HG03095 (cell line): ENCODE measurements at regions not wholly inside any gene's neighbourhood (a gene's known extent, or its start where the extent isn't known, plus 50 kb on each side); places are given as distances from the start of the nearest gene placed in this dataset.
"Not testable (repeated sequence)": the region's sequence is repeated elsewhere in the genome, so short reads cannot be mapped to it uniquely, and the experiment has no call there.

ENCODE experiments used
- ATAC-seq: cut with Tn5 transposase; IDR thresholded peaks from one replicate; pipeline ENCODE4 v1.9.1; 2021; ENCODE audit warnings: moderate library complexity; ENCODE audit not compliant: unreplicated experiment

- no peak for ATAC-seq
Measured at GRCh38 chr3:36175916-36176461, 204.3 kb upstream of the STAC start.

DNA sequence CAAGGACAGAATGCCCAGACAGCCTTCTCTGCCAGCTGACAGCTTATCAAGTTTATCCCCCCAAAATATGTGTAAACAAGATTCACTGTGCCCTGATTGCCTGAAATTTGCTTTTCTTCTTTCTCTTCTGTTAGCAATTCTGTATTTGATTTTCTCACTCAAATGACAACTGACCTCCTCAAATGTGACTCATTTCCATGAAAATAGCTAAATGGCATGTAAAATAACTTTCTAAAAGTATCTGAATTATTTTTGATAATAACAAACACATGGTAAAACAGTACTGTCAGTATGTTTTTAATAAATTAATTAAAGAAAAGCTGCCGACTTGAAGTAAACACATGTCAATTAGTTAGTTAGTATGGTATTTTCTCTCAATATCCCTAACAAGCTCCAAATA, 202.3 kb upstream of the STAC start:
- ATAC-seq, result no peak

- no peak for ATAC-seq
Measured at GRCh38 chr3:36182024-36182423, 198.3 kb upstream of the STAC start.

GRCh38 chr3:36187197-36187596, 193.1 kb upstream of the STAC start:
- not testable (repeated sequence) for ATAC-seq

GRCh38 chr3:36192901-36193300, 187.4 kb upstream of the STAC start:
- no peak for ATAC-seq

- no peak for ATAC-seq
Measured at GRCh38 chr3:36193448-36193847, 186.9 kb upstream of the STAC start.

DNA sequence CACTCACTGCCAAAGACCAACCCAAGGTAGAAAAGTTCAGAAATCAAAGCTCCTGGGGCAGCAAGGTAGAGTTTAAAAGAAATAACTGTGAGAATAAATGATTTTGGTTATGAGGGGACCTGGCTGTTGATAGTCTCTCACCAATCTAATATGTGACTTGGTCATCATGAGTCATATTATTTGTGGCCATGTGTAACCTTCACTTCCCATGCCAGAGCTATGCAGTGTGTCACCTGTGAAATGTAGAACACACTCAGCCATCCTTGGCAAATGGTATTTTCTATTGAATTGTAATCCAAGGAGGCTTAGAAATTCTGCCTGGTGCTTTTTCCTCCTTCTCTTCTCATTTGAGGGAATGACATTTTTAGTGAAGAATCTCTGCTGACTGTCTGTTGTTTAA, 184.2 kb upstream of the STAC start:
- ATAC-seq, result no peak

DNA sequence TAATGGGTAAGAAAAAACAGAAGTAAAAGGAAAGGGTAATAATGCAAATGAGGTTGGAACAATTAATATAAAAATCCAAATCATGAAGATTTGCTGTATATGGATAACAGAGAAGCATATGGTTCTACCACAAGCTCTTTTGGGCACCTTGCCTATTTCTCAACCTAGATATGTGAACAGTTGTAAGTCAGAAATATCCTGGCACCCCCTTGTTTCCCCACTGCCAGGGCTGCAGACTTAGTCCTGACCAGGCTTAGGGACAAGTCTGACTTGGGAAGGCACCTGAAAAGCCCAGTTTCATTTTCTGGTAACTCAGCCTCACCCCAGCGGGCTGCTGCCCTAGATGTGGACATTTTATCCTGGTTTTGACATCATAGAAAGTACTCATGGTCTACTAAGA, 183.2 kb upstream of the STAC start:
- ATAC-seq, result no peak

DNA sequence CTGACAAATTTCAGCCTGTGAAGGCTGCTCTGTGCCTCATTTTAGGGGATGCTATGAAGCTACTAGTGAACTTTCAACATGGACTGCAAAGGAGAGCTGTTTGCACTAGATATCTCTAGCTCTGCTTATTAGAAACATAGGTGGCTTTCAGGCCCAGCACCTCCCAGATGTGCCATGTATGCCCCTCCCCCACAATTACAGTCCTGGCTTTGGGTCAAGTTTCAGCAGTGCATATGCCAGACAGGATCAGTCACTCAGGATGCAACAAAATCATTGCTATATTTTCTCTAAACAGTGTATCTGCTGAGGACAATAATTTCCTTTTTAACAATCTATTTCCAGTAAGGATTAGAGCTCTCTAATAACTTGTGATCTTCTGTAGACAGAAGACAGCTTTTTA, 178.8 kb upstream of the STAC start:
- no peak for ATAC-seq

DNA sequence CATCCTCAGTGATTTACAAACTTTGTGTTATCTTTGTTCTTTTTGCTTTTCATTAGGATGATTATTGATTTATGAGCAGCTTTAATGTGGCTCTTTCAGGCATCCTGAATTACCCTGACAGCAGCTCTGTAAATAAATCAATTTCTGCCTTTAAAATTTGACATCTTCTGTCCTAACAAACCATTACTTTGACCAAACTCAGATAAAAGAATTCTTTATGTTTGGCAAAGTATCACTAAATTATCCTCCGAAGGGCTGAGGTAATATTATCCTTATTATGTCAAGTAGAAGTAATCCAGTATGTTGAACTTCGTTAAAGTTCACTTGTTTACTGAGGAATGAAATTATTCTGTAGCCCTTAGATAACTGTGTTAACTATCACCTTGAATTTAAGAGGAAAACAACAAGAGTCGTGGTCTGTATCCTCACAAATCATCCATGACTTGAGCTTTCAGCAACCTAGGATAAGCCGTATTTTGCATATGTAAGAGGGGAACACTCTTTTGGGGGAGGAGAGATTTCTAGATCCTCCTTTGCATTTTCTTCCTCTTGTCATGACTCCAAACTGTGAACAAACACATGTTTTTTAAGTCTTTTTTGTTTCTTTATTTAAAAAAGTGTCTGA, 173.2 kb upstream of the STAC start:
- no peak for ATAC-seq

DNA sequence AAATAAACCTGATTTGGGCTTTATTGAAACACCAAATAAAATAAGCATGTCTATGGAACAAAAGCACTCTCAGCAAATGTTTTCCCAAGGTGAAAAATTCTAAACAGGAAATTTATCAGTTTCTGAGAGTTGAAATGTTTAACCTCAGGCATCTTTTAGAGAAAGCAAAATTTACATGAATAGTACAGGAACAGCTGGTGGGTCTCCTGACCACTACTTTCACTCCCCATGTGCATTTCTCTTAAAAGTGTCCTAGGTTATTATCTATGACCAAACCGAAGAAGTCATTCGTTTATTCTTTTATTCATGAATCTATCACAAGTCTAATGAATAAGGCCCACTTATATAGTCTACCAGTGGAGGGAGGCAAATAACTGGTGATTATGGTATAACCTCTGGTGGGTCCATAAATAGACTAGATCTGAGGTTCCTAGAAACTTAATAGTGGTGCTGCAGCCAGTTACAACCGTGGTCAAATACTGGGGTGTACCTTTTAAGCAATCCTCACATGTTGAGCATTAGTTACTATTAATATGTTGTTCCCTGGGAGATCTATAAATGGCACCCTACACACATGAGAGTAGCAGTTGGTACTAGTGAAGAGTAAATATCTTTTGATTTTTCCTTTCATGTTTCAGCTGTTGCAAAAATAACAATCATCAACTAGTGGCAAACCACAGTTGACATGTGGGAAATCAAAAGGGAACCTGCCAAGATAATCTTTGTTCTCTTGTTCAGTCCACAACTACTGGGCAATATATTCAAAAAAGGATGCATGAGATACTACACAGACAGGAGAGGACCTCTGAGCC, 169.3 kb upstream of the STAC start:
- ATAC-seq, result no peak

- ATAC-seq, result no peak
Measured at GRCh38 chr3:36211652-36211999, 168.7 kb upstream of the STAC start.

DNA sequence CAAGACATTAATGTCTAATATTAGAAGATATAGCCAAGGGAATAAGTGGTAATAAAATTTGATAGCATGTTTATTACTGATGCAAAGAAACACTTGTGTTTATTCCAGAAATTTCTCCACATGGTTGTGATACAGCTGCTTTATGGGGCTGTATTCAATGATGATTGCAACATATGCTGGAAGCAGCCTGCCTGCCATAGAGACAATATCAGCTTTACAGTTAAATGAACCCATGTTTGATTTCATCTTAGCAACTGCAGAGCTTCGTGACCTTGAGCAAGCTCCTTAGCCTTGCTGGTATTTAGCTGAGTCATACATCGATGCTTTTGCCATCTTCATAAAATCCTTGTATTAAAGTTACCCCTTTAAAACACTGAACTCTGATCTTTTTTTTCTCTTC, 168.1 kb upstream of the STAC start:
- ATAC-seq, result no peak

GRCh38 chr3:36214460-36214859, 165.8 kb upstream of the STAC start:
- ATAC-seq, result no peak

- ATAC-seq, result no peak
Measured at GRCh38 chr3:36215241-36215640, 165.1 kb upstream of the STAC start.

- no peak for ATAC-seq
Measured at GRCh38 chr3:36219398-36219797, 160.9 kb upstream of the STAC start.

GRCh38 chr3:36220173-36220572, 160.1 kb upstream of the STAC start:
- ATAC-seq, result no peak

GRCh38 chr3:36221975-36222374, 158.3 kb upstream of the STAC start:
- no peak for ATAC-seq

DNA sequence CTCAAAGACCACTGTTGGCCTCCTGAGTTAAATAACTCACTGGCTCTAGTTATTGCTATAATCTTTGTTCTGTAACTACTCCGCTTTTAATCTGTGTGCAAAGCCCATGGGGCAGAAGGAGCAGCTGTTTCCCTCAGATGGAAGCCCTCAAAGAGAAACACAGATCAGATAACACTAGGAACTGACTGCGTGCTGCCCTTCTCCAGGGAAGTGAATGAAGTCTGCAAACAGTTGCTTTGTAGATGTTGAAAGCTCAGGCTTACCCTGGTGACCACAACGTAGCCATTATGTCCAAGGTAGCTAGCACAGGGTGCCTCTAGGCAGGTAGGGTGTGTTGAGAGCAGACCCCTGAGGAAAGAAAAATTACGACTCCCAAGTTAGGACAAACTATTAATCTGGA, 152.3 kb upstream of the STAC start:
- no peak for ATAC-seq

DNA sequence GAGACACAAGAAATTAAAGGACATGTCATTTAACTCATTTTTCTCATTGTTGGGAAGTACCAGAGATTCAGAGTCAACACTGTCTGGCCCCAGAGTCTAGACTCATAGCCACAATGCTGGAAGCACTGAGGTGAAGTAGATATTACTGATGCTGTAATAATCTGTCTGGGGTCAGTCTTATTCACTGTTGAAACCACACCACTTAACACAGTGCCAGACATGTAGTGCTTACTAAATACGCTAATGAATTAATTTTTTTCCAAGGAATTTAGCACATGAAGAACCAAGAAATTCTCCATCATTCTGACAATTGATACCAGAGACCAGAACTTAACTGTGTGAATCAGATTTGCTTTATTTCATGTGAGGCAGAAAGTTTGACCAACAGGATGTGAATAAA, 150.8 kb upstream of the STAC start:
- ATAC-seq, result no peak

GRCh38 chr3:36232797-36233489, 147.4 kb upstream of the STAC start:
- ATAC-seq, result no peak

GRCh38 chr3:36244728-36245127, 135.6 kb upstream of the STAC start:
- ATAC-seq, result no peak
